HG03571 (cell line): ENCODE measurements at regions not wholly inside any gene's neighbourhood (a gene's known extent, or its start where the extent isn't known, plus 50 kb on each side); places are given as distances from the start of the nearest gene placed in this dataset.
"Not testable (repeated sequence)": the region's sequence is repeated elsewhere in the genome, so short reads cannot be mapped to it uniquely, and the experiment has no call there.

Source experiments
- ATAC-seq: cut with Tn5 transposase; IDR thresholded peaks from one replicate; pipeline ENCODE4 v1.9.1; 2021; ENCODE audit not compliant: unreplicated experiment

- no peak for ATAC-seq
These were observed 1256.9 kb downstream of the BRINP3 start for GRCh38 chr1:189220750-189221149.

- not testable (repeated sequence) for ATAC-seq
These were observed 1251.9 kb downstream of the BRINP3 start for GRCh38 chr1:189225794-189226145.

- no peak for ATAC-seq
These were observed 1250.9 kb downstream of the BRINP3 start for GRCh38 chr1:189226779-189227178.

- ATAC-seq, result no peak
These were observed 1240.7 kb downstream of the BRINP3 start for GRCh38 chr1:189237008-189237407.

GRCh38 chr1:189253601-189254350 lies 1223.9 kb downstream of the BRINP3 start:
- ATAC-seq, result no peak

GRCh38 chr1:189261128-189261527 lies 1216.5 kb downstream of the BRINP3 start:
- not testable (repeated sequence) for ATAC-seq

GRCh38 chr1:189269011-189269410 lies 1208.7 kb downstream of the BRINP3 start:
- ATAC-seq, result no peak

GRCh38 chr1:189274267-189274666 lies 1203.4 kb downstream of the BRINP3 start:
- no peak for ATAC-seq

GRCh38 chr1:189275796-189276195 lies 1201.9 kb downstream of the BRINP3 start:
- no peak for ATAC-seq

GRCh38 chr1:189289346-189289745 lies 1188.3 kb downstream of the BRINP3 start:
- no peak for ATAC-seq

GRCh38 chr1:189301235-189301634 lies 1176.4 kb downstream of the BRINP3 start:
- ATAC-seq, result no peak

- no peak for ATAC-seq
These were observed 1172.4 kb downstream of the BRINP3 start for GRCh38 chr1:189305279-189305678.

GRCh38 chr1:189311915-189312314 lies 1165.7 kb downstream of the BRINP3 start:
- ATAC-seq, result no peak

GRCh38 chr1:189312499-189312898 lies 1165.2 kb downstream of the BRINP3 start:
- no peak for ATAC-seq

GRCh38 chr1:189313488-189313887 lies 1164.2 kb downstream of the BRINP3 start:
- ATAC-seq, result no peak

- no peak for ATAC-seq
These were observed 1162.4 kb downstream of the BRINP3 start for GRCh38 chr1:189315035-189315901.

GRCh38 chr1:189323091-189323490 lies 1154.6 kb downstream of the BRINP3 start:
- ATAC-seq, result no peak

- not testable (repeated sequence) for ATAC-seq
These were observed 1146.6 kb downstream of the BRINP3 start for GRCh38 chr1:189331071-189331470.

- ATAC-seq, result no peak
These were observed 1141.3 kb downstream of the BRINP3 start for GRCh38 chr1:189336115-189337100.

GRCh38 chr1:189349607-189350006 lies 1128.1 kb downstream of the BRINP3 start:
- ATAC-seq, result no peak
